Fibroblast of lung (primary cell): ENCODE measurements at regions not wholly inside any gene's neighbourhood (a gene's known extent, or its start where the extent isn't known, plus 50 kb on each side); places are given as distances from the start of the nearest gene placed in this dataset.

ENCODE experiments used
- DNase-seq, 2 donors: peaks; one replicate each; pipeline versions ENCODE4 v3.0.0 to v3.0.0-alpha.2; 2010; ENCODE audit warnings: low read depth in 2 of 2
- H2AFZ ChIP-seq: 2 replicates; pipeline ENCODE4 v1.5.1; 2012; ENCODE audit warnings: low read length, control low read depth, inconsistent platforms
- H3K27ac ChIP-seq: 2 replicates; pipeline ENCODE4 v1.5.1; 2011; ENCODE audit warnings: low read length, control low read depth; ENCODE audit not compliant: insufficient read depth
- H3K27me3 ChIP-seq: 2 replicates; pipeline ENCODE4 v1.5.1; 2011; ENCODE audit warnings: mild to moderate bottlenecking, low read length; ENCODE audit not compliant: control insufficient read depth, insufficient read depth
- H3K36me3 ChIP-seq: 2 replicates; pipeline ENCODE4 v1.5.1; 2011; ENCODE audit warnings: low read length; ENCODE audit not compliant: control insufficient read depth, insufficient read depth
- H3K4me1 ChIP-seq: 2 replicates; pipeline ENCODE4 v1.5.1; 2011; ENCODE audit warnings: low read length; ENCODE audit not compliant: control insufficient read depth, insufficient read depth; ENCODE audit errors: extremely low read depth
- H3K4me2 ChIP-seq: 2 replicates; pipeline ENCODE4 v1.5.1; 2011; ENCODE audit warnings: low read length, control low read depth; ENCODE audit not compliant: insufficient read depth; ENCODE audit errors: extremely low read depth
- H3K4me3 ChIP-seq, 4 experiments: fragments of 200-600 bp in 1 of 4; sonication (generic) in 1 of 4; replicated peaks in 1 of 4; 2 replicates each; pipeline ENCODE4 v1.5.1; 2011 to 2016; ENCODE audit warnings: low read length in 4 of 4, low read depth in 3 of 4, mild to moderate bottlenecking in 3 of 4, control low read depth in 2 of 4, inconsistent platforms in 1 of 4, mixed read lengths in 1 of 4; ENCODE audit not compliant: insufficient read depth in 1 of 4; ENCODE audit errors: control extremely low read depth in 1 of 4
- H3K79me2 ChIP-seq: 2 replicates; pipeline ENCODE4 v1.5.1; 2012; ENCODE audit warnings: mild to moderate bottlenecking, low read length, inconsistent platforms; ENCODE audit not compliant: control insufficient read depth, insufficient read depth
- H3K9ac ChIP-seq: 2 replicates; pipeline ENCODE4 v1.5.1; 2011; ENCODE audit warnings: mild to moderate bottlenecking, low read length, control low read depth; ENCODE audit not compliant: insufficient read depth
- H3K9me3 ChIP-seq: 2 replicates; pipeline ENCODE4 v1.5.1; 2012; ENCODE audit warnings: low read depth, low read length; ENCODE audit not compliant: control insufficient read depth, insufficient read depth
- H4K20me1 ChIP-seq: 2 replicates; pipeline ENCODE4 v1.5.1; 2011; ENCODE audit warnings: low read length; ENCODE audit not compliant: control insufficient read depth, insufficient read depth; ENCODE audit errors: extremely low read depth
- CTCF ChIP-seq, 2 donors: IDR thresholded peaks in 1 of 2; conservative IDR thresholded peaks in 1 of 2; 1 replicate in 1 of 2; 2 replicates in 1 of 2; pipeline ENCODE4 v1.5.1; 2011 to 2012; ENCODE audit warnings: low read length in 2 of 2, control low read depth in 1 of 2, inconsistent platforms in 1 of 2, low read depth in 1 of 2, mild to moderate bottlenecking in 1 of 2
- EZH2 ChIP-seq: IDR thresholded peaks from 2 replicates; pipeline ENCODE4 v1.5.1; 2012; ENCODE audit warnings: low read length, control low read depth, mild to moderate bottlenecking; ENCODE audit errors: missing control alignments

GRCh38 chr14:98462908-98463307, 809.1 kb downstream of the BCL11B start:
- Histone ChIP-seq H3K9me3 (no peaks in the 10 kb centered on the region), H3K27ac (no peak overlapping the region)

GRCh38 chr14:98466807-98467206, 805.2 kb downstream of the BCL11B start:
- H3K4me1 ChIP-seq, result no peaks in the 10 kb centered on the region
- peak in 1 of 2 donors; percentile 66 for DNase-seq
- no peak overlapping the region for H2AFZ ChIP-seq
- no peak overlapping the region for H3K4me3 ChIP-seq
- H3K36me3 ChIP-seq, result no peaks in the 10 kb centered on the region
- no peaks in the 10 kb centered on the region for H4K20me1 ChIP-seq
- H3K9me3 ChIP-seq, result no peaks in the 10 kb centered on the region
- no peak overlapping the region for H3K27ac ChIP-seq
- no peak overlapping the region for H3K9ac ChIP-seq
- no peaks in the 10 kb centered on the region for H3K27me3 ChIP-seq
- H3K79me2 ChIP-seq, result no peaks in the 10 kb centered on the region
- no peak for TF ChIP-seq CTCF (conservative IDR thresholded peaks at IDR 0.05 in 1 of 2, IDR thresholded peaks at IDR 0.05 in 1 of 2; ENCODE audit: low read depth in 1 of 2, low read length in 2 of 2)
- TF ChIP-seq EZH2, result no peak
- no peak overlapping the region for H3K4me2 ChIP-seq

More at GRCh38 chr14:98462908-98463307, 809.1 kb downstream of the BCL11B start:
- H3K4me1 ChIP-seq, result no peaks in the 10 kb centered on the region
- H3K27me3 ChIP-seq, result no peaks in the 10 kb centered on the region
- no peak overlapping the region for H2AFZ ChIP-seq
- no peak overlapping the region for H3K9ac ChIP-seq
- no peak for DNase-seq
- TF ChIP-seq EZH2, result no peak
- no peak for TF ChIP-seq CTCF (conservative IDR thresholded peaks at IDR 0.05 in 1 of 2, IDR thresholded peaks at IDR 0.05 in 1 of 2; ENCODE audit: low read depth in 1 of 2, low read length in 2 of 2)
- H3K79me2 ChIP-seq, result no peaks in the 10 kb centered on the region
- H4K20me1 ChIP-seq, result no peaks in the 10 kb centered on the region
- H3K36me3 ChIP-seq, result no peaks in the 10 kb centered on the region
- H3K4me3 ChIP-seq, result no peak overlapping the region
- H3K4me2 ChIP-seq, result no peak overlapping the region

DNA sequence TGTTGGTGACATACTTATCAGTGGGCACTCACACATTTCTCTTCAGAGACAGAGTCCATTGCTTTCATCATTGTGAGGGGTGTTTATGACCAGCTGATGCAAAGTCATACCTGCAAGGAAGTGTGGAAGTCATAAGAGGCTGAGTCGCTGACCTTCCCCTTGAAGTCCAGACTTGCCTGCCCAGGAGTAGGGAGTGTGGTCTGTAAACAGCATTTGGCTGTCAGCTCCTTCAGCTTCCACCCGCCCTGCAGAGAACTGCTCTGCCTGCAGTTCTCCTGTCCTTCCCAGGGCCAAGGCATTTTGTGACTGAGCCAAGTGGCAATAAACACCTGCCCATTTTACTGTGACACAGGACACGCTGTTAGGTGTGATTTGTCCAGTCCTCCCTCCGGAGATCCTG, 801.3 kb downstream of the BCL11B start:
- Histone ChIP-seq H3K4me1 (no peaks in the 10 kb centered on the region), H4K20me1 (no peaks in the 10 kb centered on the region), H3K9ac (no peak overlapping the region), H3K36me3 (no peaks in the 10 kb centered on the region), H3K27ac (no peak overlapping the region), H3K4me3 (no peak overlapping the region), H3K79me2 (no peaks in the 10 kb centered on the region), H3K9me3 (no peaks in the 10 kb centered on the region), H2AFZ (no peak overlapping the region), H3K4me2 (no peak overlapping the region), H3K27me3 (no peaks in the 10 kb centered on the region)
- TF ChIP-seq EZH2, result no peak
- no peak for TF ChIP-seq CTCF (conservative IDR thresholded peaks at IDR 0.05 in 1 of 2, IDR thresholded peaks at IDR 0.05 in 1 of 2; ENCODE audit: low read depth in 1 of 2, low read length in 2 of 2)
- DNase-seq, result no peak
